SU-DHL-6 (cell line): ENCODE measurements at regions not wholly inside any gene's neighbourhood (a gene's known extent, or its start where the extent isn't known, plus 50 kb on each side); places are given as distances from the start of the nearest gene placed in this dataset.
"Not testable (repeated sequence)": the region's sequence is repeated elsewhere in the genome, so short reads cannot be mapped to it uniquely, and the experiment has no call there.

Source experiments
- H2AFZ ChIP-seq: fragments of 200-600 bp; sonication (generic); 2 replicates; pipeline ENCODE4 v1.6.1; 2014; ENCODE audit warnings: low read depth, mild to moderate bottlenecking, moderate library complexity, mixed read lengths, antibody characterized with exemption, low read length; ENCODE audit not compliant: severe bottlenecking
- H3F3A ChIP-seq: fragments of 200-600 bp; shearing (Covaris generic); 2 replicates; pipeline ENCODE4 v1.6.0; 2016; ENCODE audit warnings: antibody characterized with exemption, mild to moderate bottlenecking; ENCODE audit not compliant: insufficient read depth
- H3K27ac ChIP-seq: fragments of 200-600 bp; sonication (generic); 2 replicates; pipeline ENCODE4 v1.5.1; 2016; ENCODE audit warnings: low read depth, mild to moderate bottlenecking, low read length, moderate library complexity, mixed read lengths
- H3K27me3 ChIP-seq: fragments of 200-600 bp; sonication (generic), shearing (Covaris generic); 2 replicates; pipeline ENCODE4 v1.6.0; 2014; ENCODE audit warnings: mild to moderate bottlenecking, low read length
- H3K36me3 ChIP-seq: fragments of 200-600 bp; sonication (generic); 2 replicates; pipeline ENCODE4 v1.6.1; 2014; ENCODE audit warnings: mild to moderate bottlenecking, low read length, mixed read lengths
- H3K4me2 ChIP-seq: fragments of 300-600, 200-600 bp; shearing (Covaris generic), sonication (generic); 2 replicates; pipeline ENCODE4 v1.6.0; 2014; ENCODE audit warnings: low read length, low read depth, mild to moderate bottlenecking; ENCODE audit not compliant: poor library complexity, severe bottlenecking
- H3K4me3 ChIP-seq: fragments of 200-600 bp; sonication (generic); 2 replicates; pipeline ENCODE4 v1.5.1; 2014; ENCODE audit warnings: antibody characterized with exemption, low read length, mild to moderate bottlenecking, mixed read lengths; ENCODE audit not compliant: insufficient read depth, poor library complexity, severe bottlenecking
- H3K79me2 ChIP-seq: fragments of 200-600 bp; sonication (generic); 2 replicates; pipeline ENCODE4 v1.6.1; 2014; ENCODE audit warnings: mild to moderate bottlenecking, low read length, moderate library complexity; ENCODE audit not compliant: insufficient read depth
- H3K9ac ChIP-seq: fragments of 200-600 bp; sonication (generic); 2 replicates; pipeline ENCODE4 v1.7.0; 2014; ENCODE audit warnings: mild to moderate bottlenecking, low read length
- H3K9me2 ChIP-seq: fragments of 200-600 bp; sonication (generic); replicated peaks from 2 replicates; pipeline ENCODE4 v1.6.1; 2014; ENCODE audit warnings: low read length; ENCODE audit not compliant: insufficient read depth
- H3K9me3 ChIP-seq: fragments of 200-600 bp; sonication (generic); 2 replicates; pipeline ENCODE4 v1.6.1; 2014; ENCODE audit warnings: low read length, mixed read lengths; ENCODE audit not compliant: insufficient read depth
- H4K20me1 ChIP-seq: fragments of 200-600 bp; sonication (generic); 2 replicates; pipeline ENCODE4 v1.6.1; 2014; ENCODE audit warnings: low read depth, mild to moderate bottlenecking, antibody characterized with exemption, low read length, moderate library complexity, mixed read lengths
- CTCF ChIP-seq: fragments of 200-600 bp; sonication (generic); IDR thresholded peaks from one replicate; pipeline ENCODE4 v1.5.1; 2017; ENCODE audit warnings: antibody characterized with exemption, mild to moderate bottlenecking, low read length, moderate library complexity; ENCODE audit not compliant: insufficient read depth, poor library complexity, severe bottlenecking
- EZH2phosphoT487 ChIP-seq: fragments of 200-600 bp; sonication (generic), shearing (Covaris generic); conservative IDR thresholded peaks from 2 replicates; pipeline ENCODE4 v1.6.1; 2018; ENCODE audit warnings: mild to moderate bottlenecking, antibody characterized with exemption, low read length, moderate library complexity, mixed read lengths

- TF ChIP-seq EZH2phosphoT487 (no peak), CTCF (no peak)
- no peaks in the 10 kb centered on the region for H3K79me2 ChIP-seq
- H3K9me3 ChIP-seq = no peaks in the 10 kb centered on the region
- no peak overlapping the region for H3K27ac ChIP-seq
- H3K9me2 ChIP-seq = no peaks in the 10 kb centered on the region
- H3K36me3 ChIP-seq = no peaks in the 10 kb centered on the region
- no peaks in the 10 kb centered on the region for H3K27me3 ChIP-seq
- no peak overlapping the region for H3K9ac ChIP-seq
- H3F3A ChIP-seq = no peaks in the 10 kb centered on the region
- no peak overlapping the region for H2AFZ ChIP-seq
- H4K20me1 ChIP-seq = no peaks in the 10 kb centered on the region
- no peak overlapping the region for H3K4me2 ChIP-seq
- no peak overlapping the region for H3K4me3 ChIP-seq
Measured at GRCh38 chr21:14613486-14614224, 67.5 kb upstream of the SAMSN1 start.

GRCh38 chr21:14610119-14610518, 64.0 kb upstream of the SAMSN1 start:
- H3K9me2 ChIP-seq, H3K9me3 ChIP-seq, H3K27me3 ChIP-seq, H3K9ac ChIP-seq, H4K20me1 ChIP-seq, H2AFZ ChIP-seq, H3K4me3 ChIP-seq, H3K27ac ChIP-seq, H3K4me2 ChIP-seq, H3K36me3 ChIP-seq, H3F3A ChIP-seq, H3K79me2 ChIP-seq: not testable (repeated sequence)

DNA sequence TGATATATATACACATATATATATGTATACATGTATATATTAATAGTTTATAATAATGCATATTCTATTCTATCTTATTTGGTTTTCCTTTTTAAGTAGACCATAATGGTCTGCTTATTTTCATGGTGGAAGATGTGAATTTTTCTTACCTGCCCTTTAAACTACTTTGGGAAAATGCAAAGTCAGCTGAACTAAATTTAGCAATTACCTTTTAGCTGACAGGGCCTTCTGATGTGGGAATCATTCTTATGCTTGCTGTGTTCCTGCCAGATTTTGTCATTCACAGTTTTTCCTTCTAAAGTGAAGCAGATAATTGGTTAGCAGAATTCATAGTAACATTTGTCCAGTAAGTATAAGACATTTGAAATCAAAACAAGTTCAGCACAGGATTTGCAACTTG, 63.2 kb upstream of the SAMSN1 start:
- Histone ChIP-seq H4K20me1 (no peaks in the 10 kb centered on the region), H3K9ac (no peak overlapping the region), H3F3A (no peaks in the 10 kb centered on the region), H3K9me2 (no peaks in the 10 kb centered on the region), H2AFZ (no peak overlapping the region), H3K4me2 (no peak overlapping the region), H3K4me3 (no peak overlapping the region), H3K36me3 (no peaks in the 10 kb centered on the region), H3K79me2 (no peaks in the 10 kb centered on the region), H3K27ac (no peak overlapping the region), H3K27me3 (no peaks in the 10 kb centered on the region), H3K9me3 (no peaks in the 10 kb centered on the region)
- TF ChIP-seq CTCF (no peak), EZH2phosphoT487 (no peak)

- Histone ChIP-seq H3K9ac (no peak overlapping the region), H3K4me2 (no peak overlapping the region), H3K36me3 (no peaks in the 10 kb centered on the region), H3K4me3 (no peak overlapping the region), H4K20me1 (no peaks in the 10 kb centered on the region), H2AFZ (no peak overlapping the region), H3K27me3 (no peaks in the 10 kb centered on the region), H3K9me3 (no peaks in the 10 kb centered on the region), H3K27ac (no peak overlapping the region), H3K9me2 (no peaks in the 10 kb centered on the region), H3F3A (no peaks in the 10 kb centered on the region), H3K79me2 (no peaks in the 10 kb centered on the region)
- TF ChIP-seq EZH2phosphoT487 = no peak
- TF ChIP-seq CTCF = no peak
Measured at GRCh38 chr21:14607262-14607661, 61.1 kb upstream of the SAMSN1 start.
